ENCODE measurements at regions not wholly inside any gene's neighbourhood (a gene's known extent, or its start where the extent isn't known, plus 50 kb on each side); places are given as distances from the start of the nearest gene placed in this dataset.

DNA sequence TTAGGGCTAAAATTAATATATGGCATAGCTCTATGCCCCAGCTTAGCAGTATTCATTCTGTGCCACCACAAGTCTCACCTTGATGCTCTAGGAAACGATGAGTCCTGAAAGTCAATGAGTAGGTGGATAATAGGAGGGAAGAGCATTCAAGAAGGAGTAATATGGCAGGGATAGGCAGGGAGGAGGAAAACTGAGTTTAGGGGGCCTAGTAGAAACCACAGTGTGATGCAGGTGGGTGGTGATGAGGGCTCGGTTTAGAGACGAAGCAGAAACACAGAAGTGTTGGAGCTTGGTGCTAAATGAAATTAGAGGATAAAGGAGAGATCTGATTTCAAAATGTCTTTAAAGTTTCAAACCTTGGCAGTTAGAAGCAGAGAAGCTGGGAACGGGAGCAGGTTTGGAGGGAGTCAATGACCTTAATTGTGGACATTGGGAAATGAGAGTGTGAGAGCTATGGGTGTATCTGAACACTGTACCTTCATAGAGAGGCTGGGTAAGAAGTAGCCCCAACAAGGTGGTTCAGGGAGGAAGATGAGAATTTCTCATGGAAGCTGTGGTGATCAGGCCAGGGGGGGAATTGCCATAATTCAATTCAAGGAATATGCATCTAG is 144.7 kb upstream of the CPSF6 start:
- no peak for DNase-seq
- Histone ChIP-seq H2AFZ (ENCODE audit: insufficient read depth, low read depth, low read length, poor library complexity, severe bottlenecking) (no peak overlapping the region), H3K27me3 (replicated peaks in 1 of 4; ENCODE audit: control extremely low read depth in 1 of 4, control insufficient read depth in 3 of 4, insufficient read depth in 4 of 4, low read length in 3 of 4) (peaks cover 0 to 23% (median 8%) of the 10 kb centered on the region in 4 experiments), H3K4me3 (ENCODE audit: control extremely low read depth in 1 of 5, extremely low read depth in 1 of 5, insufficient read depth in 1 of 5, low read depth in 2 of 5, low read length in 4 of 5) (no peak overlapping the region), H3K79me2 (ENCODE audit: control insufficient read depth, insufficient read depth, low read length) (no peaks in the 10 kb centered on the region), H3K9ac (ENCODE audit: low read length) (no peak overlapping the region), H3K4me1 (ENCODE audit: control insufficient read depth in 2 of 2, insufficient read depth in 2 of 2, low read length in 2 of 2) (no peaks in the 10 kb centered on the region), H4K20me1 (ENCODE audit: control insufficient read depth, insufficient read depth, low read length, poor library complexity, severe bottlenecking) (no peaks in the 10 kb centered on the region), H3K27ac (ENCODE audit: low read length in 2 of 2) (no peak overlapping the region), H3K4me2 (replicated peaks; ENCODE audit: low read depth, low read length, poor library complexity, severe bottlenecking) (no peak overlapping the region), H3K36me3 (replicated peaks in 1 of 2; ENCODE audit: control extremely low read depth in 1 of 2, control insufficient read depth in 1 of 2, extremely low read depth in 1 of 2, insufficient read depth in 2 of 2, low read length in 1 of 2) (no peaks in the 10 kb centered on the region), H3K9me3 (ENCODE audit: control extremely low read depth in 1 of 3, control insufficient read depth in 2 of 3, insufficient read depth in 1 of 3, low read length in 2 of 3) (peaks cover 0 to 1% (median 0%) of the 10 kb centered on the region in 3 donors)
- intact Hi-C loops (cut with micrococcal nuclease) = no loop called here
- ATAC-seq (ENCODE audit: low read depth) = no peak
- H3K27ac Mint-ChIP-seq = no peak overlapping the region
- no peak overlapping the region for H3K4me3 Mint-ChIP-seq
- no peaks in the 10 kb centered on the region for H3K9me3 Mint-ChIP-seq (ENCODE audit: insufficient read depth)
- POLR2A ChIA-PET = no interaction called here
- WGBS (ENCODE audit: insufficient coverage) = 60% methylated on average over 4 of the region's 4 CpGs
- CTCF ChIA-PET = no interaction called here
- no peaks in the 10 kb centered on the region for H3K4me1 Mint-ChIP-seq
- H3K27me3 Mint-ChIP-seq = peaks cover 22% of the 10 kb centered on the region
- no peak for TF ChIP-seq EZH2 (IDR thresholded peaks at IDR 0.05; ENCODE audit: borderline replicate concordance, insufficient read depth, low read depth, low read length, poor library complexity, severe bottlenecking)
- TF ChIP-seq, protein P1, sequence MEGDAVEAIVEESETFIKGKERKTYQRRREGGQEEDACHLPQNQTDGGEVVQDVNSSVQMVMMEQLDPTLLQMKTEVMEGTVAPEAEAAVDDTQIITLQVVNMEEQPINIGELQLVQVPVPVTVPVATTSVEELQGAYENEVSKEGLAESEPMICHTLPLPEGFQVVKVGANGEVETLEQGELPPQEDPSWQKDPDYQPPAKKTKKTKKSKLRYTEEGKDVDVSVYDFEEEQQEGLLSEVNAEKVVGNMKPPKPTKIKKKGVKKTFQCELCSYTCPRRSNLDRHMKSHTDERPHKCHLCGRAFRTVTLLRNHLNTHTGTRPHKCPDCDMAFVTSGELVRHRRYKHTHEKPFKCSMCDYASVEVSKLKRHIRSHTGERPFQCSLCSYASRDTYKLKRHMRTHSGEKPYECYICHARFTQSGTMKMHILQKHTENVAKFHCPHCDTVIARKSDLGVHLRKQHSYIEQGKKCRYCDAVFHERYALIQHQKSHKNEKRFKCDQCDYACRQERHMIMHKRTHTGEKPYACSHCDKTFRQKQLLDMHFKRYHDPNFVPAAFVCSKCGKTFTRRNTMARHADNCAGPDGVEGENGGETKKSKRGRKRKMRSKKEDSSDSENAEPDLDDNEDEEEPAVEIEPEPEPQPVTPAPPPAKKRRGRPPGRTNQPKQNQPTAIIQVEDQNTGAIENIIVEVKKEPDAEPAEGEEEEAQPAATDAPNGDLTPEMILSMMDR (IDR thresholded peaks at IDR 0.05) = no peak

DNA sequence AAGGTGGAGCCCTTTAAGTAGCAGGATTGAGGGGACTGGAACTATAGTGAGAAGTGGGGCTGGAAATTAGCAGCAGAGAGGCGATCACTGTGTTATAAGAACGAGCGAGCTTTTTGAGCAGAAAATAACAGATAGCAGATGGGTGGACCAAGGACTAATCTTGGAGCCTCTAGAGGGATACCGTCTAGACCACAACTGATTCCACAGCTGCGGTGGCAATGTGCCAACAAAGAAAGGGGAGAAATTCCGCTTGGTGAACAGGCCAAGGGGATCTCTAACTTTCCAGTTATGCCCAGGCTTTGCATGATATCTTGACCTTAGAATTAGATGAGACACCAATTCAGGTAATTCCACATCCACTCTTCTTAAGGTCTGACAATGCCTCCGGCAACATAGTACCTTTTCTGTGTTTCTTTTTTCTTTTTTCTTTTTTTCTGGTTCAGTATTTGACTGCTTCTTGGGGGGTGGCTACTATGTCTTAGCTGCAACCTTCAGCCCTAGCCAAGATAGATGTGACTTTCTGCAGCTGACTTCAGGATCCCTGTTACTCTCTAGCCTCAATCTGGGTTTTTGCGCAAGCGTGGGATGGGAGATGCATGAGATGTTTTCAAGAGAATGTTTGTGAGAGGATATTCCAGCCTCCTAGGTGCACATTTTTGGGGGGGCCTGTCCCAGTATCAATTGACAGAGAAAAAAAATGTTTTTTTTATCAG is 143.4 kb upstream of the CPSF6 start:
- Histone ChIP-seq H3K79me2 (ENCODE audit: control insufficient read depth, insufficient read depth, low read length) (no peaks in the 10 kb centered on the region), H3K27me3 (replicated peaks in 1 of 4; ENCODE audit: control extremely low read depth in 1 of 4, control insufficient read depth in 3 of 4, insufficient read depth in 4 of 4, low read length in 3 of 4) (peaks cover 0 to 23% (median 11%) of the 10 kb centered on the region in 4 experiments), H3K4me3 (ENCODE audit: control extremely low read depth in 1 of 5, extremely low read depth in 1 of 5, insufficient read depth in 1 of 5, low read depth in 2 of 5, low read length in 4 of 5) (no peak overlapping the region), H3K36me3 (replicated peaks in 1 of 2; ENCODE audit: control extremely low read depth in 1 of 2, control insufficient read depth in 1 of 2, extremely low read depth in 1 of 2, insufficient read depth in 2 of 2, low read length in 1 of 2) (no peaks in the 10 kb centered on the region), H3K4me2 (replicated peaks; ENCODE audit: low read depth, low read length, poor library complexity, severe bottlenecking) (no peak overlapping the region), H3K27ac (ENCODE audit: low read length in 2 of 2) (no peak overlapping the region), H2AFZ (ENCODE audit: insufficient read depth, low read depth, low read length, poor library complexity, severe bottlenecking) (no peak overlapping the region), H3K9me3 (ENCODE audit: control extremely low read depth in 1 of 3, control insufficient read depth in 2 of 3, insufficient read depth in 1 of 3, low read length in 2 of 3) (peaks cover 0 to 1% (median 0%) of the 10 kb centered on the region in 3 donors), H3K9ac (ENCODE audit: low read length) (no peak overlapping the region), H3K4me1 (ENCODE audit: control insufficient read depth in 2 of 2, insufficient read depth in 2 of 2, low read length in 2 of 2) (no peaks in the 10 kb centered on the region), H4K20me1 (ENCODE audit: control insufficient read depth, insufficient read depth, low read length, poor library complexity, severe bottlenecking) (no peaks in the 10 kb centered on the region)
- H3K4me3 Mint-ChIP-seq = no peak overlapping the region
- peaks cover 19% of the 10 kb centered on the region for H3K27me3 Mint-ChIP-seq
- intact Hi-C loops (cut with micrococcal nuclease) = no loop called here
- WGBS (ENCODE audit: insufficient coverage) = 34% methylated on average over 6 of the region's 9 CpGs
- H3K27ac Mint-ChIP-seq = no peak overlapping the region
- H3K4me1 Mint-ChIP-seq = no peaks in the 10 kb centered on the region
- DNase-seq (no peak), ATAC-seq (ENCODE audit: low read depth) (no peak)
- ChIA-PET CTCF (interaction anchor here (0.6 kb wide), 2 partner anchors 31 to 38 kb away, joined by 3 read pairs; no protein-coding TSS in a partner anchor), POLR2A (no interaction called here)
- TF ChIP-seq, protein P1 (IDR thresholded peaks at IDR 0.05) = no peak
- TF ChIP-seq EZH2 (IDR thresholded peaks at IDR 0.05; ENCODE audit: borderline replicate concordance, insufficient read depth, low read depth, low read length, poor library complexity, severe bottlenecking) = no peak
- H3K9me3 Mint-ChIP-seq (ENCODE audit: insufficient read depth) = no peaks in the 10 kb centered on the region
